Thymus (tissue), 11 donors: ENCODE measurements at regions not wholly inside any gene's neighbourhood (a gene's known extent, or its start where the extent isn't known, plus 50 kb on each side); places are given as distances from the start of the nearest gene placed in this dataset.
"Not testable (repeated sequence)": the region's sequence is repeated elsewhere in the genome, so short reads cannot be mapped to it uniquely, and the experiment has no call there.

Source experiments
- DNase-seq, 9 donors: peaks; one replicate each; pipeline ENCODE4 v3.0.0-alpha.2; 2013; ENCODE audit warnings: low spot score in 9 of 9, low read depth in 6 of 9, missing footprints in 1 of 9
- H3K27ac ChIP-seq, 2 donors: one replicate each; pipeline ENCODE4 v1.5.1; 2013; ENCODE audit warnings: control low read depth in 1 of 2, low read depth in 1 of 2, low read length in 1 of 2, mild to moderate bottlenecking in 1 of 2, moderate library complexity in 1 of 2
- H3K27me3 ChIP-seq, 2 donors: one replicate each; pipeline ENCODE4 v1.5.1; 2013; ENCODE audit warnings: low read length in 1 of 2; ENCODE audit not compliant: control insufficient read depth in 2 of 2, insufficient read depth in 1 of 2
- H3K36me3 ChIP-seq, 2 donors: one replicate each; pipeline ENCODE4 v1.5.1; 2013; ENCODE audit warnings: low read length in 1 of 2, mild to moderate bottlenecking in 1 of 2, moderate library complexity in 1 of 2; ENCODE audit not compliant: control insufficient read depth in 2 of 2, insufficient read depth in 2 of 2
- H3K4me1 ChIP-seq, 2 donors: one replicate each; pipeline ENCODE4 v1.5.1; 2013; ENCODE audit warnings: low read length in 2 of 2; ENCODE audit not compliant: control insufficient read depth in 2 of 2, insufficient read depth in 2 of 2
- H3K4me3 ChIP-seq, 2 donors: one replicate each; pipeline ENCODE4 v1.5.1; 2013; ENCODE audit warnings: low read length in 2 of 2, control low read depth in 1 of 2, mild to moderate bottlenecking in 1 of 2
- H3K9me3 ChIP-seq, 2 donors: one replicate each; pipeline ENCODE4 v1.5.1; 2013; ENCODE audit warnings: low read length in 1 of 2, mild to moderate bottlenecking in 1 of 2; ENCODE audit not compliant: control insufficient read depth in 2 of 2, insufficient read depth in 1 of 2
- WGBS: extraction: QIAGEN DNeasy Blood & Tissue Kit; methylation state at CpG from one replicate; pipeline ENCODE4 v1.1.7; 2013; 5-methylcytosine and 5-hydroxymethylcytosine counted together
- donor health status: healthy.

DNA sequence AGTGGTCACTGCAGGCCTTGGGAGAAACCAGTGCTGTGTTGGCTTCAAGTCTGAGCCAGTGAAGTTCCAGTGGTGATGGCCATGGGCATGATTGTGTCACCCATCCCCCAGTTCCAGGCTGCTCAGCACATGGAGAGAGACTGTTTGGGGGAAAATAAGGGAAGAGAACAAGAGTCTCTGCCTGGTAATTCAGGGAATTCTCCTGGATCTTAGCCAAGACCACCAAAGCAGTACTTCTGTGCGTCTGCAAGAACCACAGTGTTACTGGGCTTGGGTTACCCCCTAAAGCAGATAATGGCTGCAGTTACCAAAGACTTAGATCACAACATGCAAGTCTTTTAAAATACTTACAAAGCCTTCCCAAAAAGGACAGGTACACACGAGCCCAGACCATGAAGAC lies 225.0 kb upstream of the SEMA3C start:
- no peaks in the 10 kb centered on the region for H3K27me3 ChIP-seq

DNA sequence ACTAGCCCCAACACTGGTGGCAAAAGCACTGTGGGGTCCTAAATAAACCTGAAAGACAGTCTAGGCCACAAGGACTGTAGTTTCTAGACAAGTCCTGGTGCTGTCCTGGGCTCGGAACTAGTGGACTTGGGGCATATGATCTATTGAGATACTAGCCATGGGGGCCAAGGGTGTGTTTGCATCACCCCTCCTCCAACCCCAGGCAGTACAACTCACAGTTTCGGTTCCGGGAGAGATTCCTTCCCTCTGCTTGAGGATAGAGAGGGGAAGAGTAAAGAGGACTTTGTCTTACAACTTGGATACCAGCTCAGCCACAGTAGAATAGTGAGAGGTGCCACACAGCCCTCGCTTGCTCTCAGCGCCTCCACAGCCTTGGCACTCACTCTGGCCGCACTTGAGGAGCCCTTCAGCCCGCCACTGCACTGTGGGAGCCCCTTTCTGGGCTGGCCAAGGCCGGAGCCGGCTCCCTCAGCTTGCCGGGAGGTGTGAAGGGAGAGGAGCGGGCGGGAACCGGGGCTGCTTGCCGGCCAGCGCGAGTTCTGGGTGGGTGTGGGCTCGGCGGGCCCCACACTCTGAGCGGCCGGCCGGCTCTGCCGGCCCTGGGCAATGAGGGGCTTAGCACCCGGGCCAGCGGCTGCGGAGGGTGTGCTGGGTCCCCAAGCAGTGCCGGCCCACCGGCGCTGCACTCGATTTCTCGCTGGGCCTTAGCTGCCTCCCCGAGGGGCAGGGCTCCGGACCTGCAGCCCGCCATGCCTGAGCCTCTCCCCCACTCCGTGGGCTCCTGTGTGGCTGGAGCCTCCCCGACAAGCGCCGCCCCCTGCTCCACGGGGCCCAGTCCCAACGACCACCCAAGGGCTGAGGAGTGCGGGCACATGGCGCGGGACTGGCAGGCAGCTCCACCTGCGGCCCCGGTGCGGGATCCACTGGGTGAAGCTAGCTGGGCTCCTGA lies 222.7 kb upstream of the SEMA3C start:
- WGBS = 97% methylated on average over 45 of the region's 45 CpGs
- not testable (repeated sequence) for H3K9me3 ChIP-seq

More for the DNA sequence above, 225.0 kb upstream of the SEMA3C start:
- 82% methylated on average over 2 of the region's 2 CpGs for WGBS
- Histone ChIP-seq H3K36me3 (no peaks in the 10 kb centered on the region), H3K4me1 (no peaks in the 10 kb centered on the region), H3K4me3 (no peak overlapping the region), H3K9me3 (no peaks in the 10 kb centered on the region), H3K27ac (no peak overlapping the region)
- DNase-seq = no peak

DNA sequence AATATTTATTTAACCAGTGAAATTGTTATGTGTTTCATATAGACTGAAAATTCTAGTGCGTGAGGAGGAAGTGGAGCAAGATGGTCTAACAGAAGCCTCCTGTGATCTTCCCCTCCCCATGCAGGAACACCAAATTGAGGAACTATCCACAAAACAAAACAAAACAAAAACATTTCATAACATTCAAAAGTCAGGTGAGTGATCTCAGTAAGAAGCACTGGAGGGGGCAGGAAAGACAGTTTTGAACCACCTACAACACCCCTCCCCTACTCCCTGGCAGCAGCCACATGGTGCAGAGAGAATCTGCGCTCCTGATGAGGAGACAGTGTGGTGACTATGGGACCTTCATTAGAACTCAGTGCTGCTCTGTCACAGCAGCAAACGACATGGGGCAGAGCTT lies 221.9 kb upstream of the SEMA3C start:
- DNase-seq = peak in 1 of 9 donors; percentile 3
- no peaks in the 10 kb centered on the region for H3K4me1 ChIP-seq
- no peak overlapping the region for H3K27ac ChIP-seq
- no peaks in the 10 kb centered on the region for H3K36me3 ChIP-seq
- H3K27me3 ChIP-seq = no peaks in the 10 kb centered on the region
- 38% methylated on average over 3 of the region's 3 CpGs for WGBS
- H3K4me3 ChIP-seq = no peak overlapping the region
- H3K9me3 ChIP-seq = no peaks in the 10 kb centered on the region

More for the DNA sequence above, 222.7 kb upstream of the SEMA3C start:
- H3K4me3 ChIP-seq, H3K36me3 ChIP-seq, H3K27me3 ChIP-seq, DNase-seq, H3K4me1 ChIP-seq, H3K27ac ChIP-seq: not testable (repeated sequence)

DNA sequence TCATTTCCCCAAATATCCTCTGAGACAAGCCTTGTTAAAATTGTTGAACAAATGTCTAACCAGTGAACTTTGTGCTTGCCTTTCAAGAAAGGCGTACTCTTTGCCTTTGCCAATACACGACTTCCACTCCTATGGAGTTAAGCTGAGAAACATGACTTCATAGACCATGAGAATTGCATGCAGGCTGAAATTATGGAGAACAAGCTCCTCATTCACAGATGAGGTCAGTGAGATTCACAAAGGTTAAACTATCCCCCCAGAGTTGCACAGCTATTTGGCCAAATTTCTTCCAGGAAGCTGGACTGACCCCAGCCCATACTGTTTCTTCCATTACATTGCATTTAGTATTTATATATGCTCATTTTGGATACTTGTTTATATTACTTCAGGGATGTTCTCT lies 221.4 kb upstream of the SEMA3C start:
- Histone ChIP-seq H3K9me3 (no peaks in the 10 kb centered on the region), H3K27ac (no peak overlapping the region), H3K36me3 (no peaks in the 10 kb centered on the region), H3K4me3 (no peak overlapping the region), H3K27me3 (no peaks in the 10 kb centered on the region), H3K4me1 (no peaks in the 10 kb centered on the region)
- whole genome bisulfite sequencing = 95% methylated on average over 2 of the region's 2 CpGs
- DNase-seq = no peak

DNA sequence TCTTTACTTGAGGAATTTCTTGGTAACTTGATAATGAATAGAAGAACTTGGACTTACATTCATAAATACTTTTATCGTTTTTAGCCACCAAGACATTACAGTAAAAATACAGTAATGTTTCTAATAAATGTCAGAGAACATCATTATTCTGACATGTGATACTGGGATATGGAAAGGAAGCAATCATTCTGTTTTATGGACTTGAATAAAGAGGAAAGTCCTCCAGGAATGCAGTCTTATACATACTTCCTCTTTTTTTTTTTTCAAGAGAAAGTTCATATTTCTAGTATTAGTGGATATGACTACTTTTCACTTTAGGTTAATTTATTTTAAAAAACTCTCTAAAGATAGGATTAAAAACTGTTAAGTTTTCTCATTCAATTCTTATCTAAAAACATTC lies 220.0 kb upstream of the SEMA3C start:
- no peaks in the 10 kb centered on the region for H3K9me3 ChIP-seq
- H3K27ac ChIP-seq = no peak overlapping the region
- no peaks in the 10 kb centered on the region for H3K36me3 ChIP-seq
- 13% methylated on average over 1 of the region's 1 CpG for WGBS
- H3K4me1 ChIP-seq = no peaks in the 10 kb centered on the region
- H3K27me3 ChIP-seq = no peaks in the 10 kb centered on the region
- no peak overlapping the region for H3K4me3 ChIP-seq
- no peak for DNase-seq

DNA sequence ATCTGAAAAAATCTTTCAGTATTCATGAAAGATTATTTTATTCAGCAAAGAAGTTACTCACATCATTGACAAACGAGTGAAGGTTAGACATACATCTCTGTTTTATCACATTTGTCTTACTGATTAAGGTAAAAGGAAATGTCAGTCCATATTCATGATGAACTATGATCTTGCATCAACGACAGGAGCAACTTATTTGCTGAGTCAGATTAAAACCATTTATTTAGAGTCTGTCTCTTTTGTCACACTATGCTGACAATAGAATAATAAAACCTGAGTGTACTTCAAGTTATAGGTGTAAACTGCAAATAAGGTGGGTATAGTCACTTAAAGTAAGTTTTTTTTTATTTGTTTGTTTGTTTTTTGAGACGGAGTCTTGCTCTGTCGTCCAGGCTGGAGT lies 216.5 kb upstream of the SEMA3C start:
- H3K4me3 ChIP-seq = no peak overlapping the region
- no peak overlapping the region for H3K27ac ChIP-seq
- no peaks in the 10 kb centered on the region for H3K4me1 ChIP-seq
- no peak for DNase-seq
- 65% methylated on average over 4 of the region's 4 CpGs for WGBS
- H3K27me3 ChIP-seq = no peaks in the 10 kb centered on the region
- H3K9me3 ChIP-seq = no peaks in the 10 kb centered on the region
- H3K36me3 ChIP-seq = no peaks in the 10 kb centered on the region

DNA sequence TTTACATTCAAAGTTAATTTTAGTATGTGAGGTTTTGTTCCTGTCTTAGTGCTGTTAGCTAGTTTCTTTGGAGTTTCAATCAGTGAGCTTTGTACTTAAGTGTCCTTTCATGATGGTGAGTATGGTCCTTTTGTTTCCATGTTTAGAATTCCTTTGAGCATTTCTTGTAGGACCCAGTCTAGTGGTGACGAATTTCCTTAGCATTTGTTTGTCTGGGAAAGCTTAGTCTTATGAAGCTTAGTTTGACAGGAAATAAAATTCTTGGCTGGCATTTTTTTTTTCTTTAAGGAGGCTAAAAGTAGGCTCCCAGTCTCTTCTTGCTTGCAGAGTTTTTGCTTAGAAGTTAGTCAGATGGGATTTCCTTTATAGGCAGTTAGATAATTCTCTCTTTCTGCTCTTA lies 209.2 kb upstream of the SEMA3C start:
- no peak overlapping the region for H3K27ac ChIP-seq
- WGBS = 91% methylated on average over 1 of the region's 1 CpG
- H3K4me1 ChIP-seq = no peaks in the 10 kb centered on the region
- no peaks in the 10 kb centered on the region for H3K36me3 ChIP-seq
- H3K9me3 ChIP-seq = no peaks in the 10 kb centered on the region
- no peaks in the 10 kb centered on the region for H3K27me3 ChIP-seq
- no peak for DNase-seq
- no peak overlapping the region for H3K4me3 ChIP-seq

DNA sequence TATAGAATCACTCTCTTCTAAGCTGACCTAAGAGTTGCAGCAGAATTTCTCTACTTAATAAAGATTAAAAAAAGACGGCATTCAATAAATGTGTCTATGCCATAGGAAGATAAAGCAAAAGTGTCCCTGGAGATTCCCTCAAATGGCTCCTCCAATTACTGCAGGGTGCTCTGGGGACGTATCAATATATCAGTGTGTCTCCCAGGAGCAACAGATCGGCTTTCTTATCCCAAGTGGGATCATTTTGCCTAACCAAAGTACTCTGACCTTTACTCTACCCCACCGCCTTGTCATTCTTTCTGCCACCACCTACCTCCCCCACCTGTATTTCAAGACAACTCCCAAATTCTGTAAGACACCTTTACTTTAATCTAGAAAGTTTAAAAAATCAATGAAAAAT lies 202.0 kb upstream of the SEMA3C start:
- 95% methylated on average over 4 of the region's 4 CpGs for WGBS
- DNase-seq = no peak

DNA sequence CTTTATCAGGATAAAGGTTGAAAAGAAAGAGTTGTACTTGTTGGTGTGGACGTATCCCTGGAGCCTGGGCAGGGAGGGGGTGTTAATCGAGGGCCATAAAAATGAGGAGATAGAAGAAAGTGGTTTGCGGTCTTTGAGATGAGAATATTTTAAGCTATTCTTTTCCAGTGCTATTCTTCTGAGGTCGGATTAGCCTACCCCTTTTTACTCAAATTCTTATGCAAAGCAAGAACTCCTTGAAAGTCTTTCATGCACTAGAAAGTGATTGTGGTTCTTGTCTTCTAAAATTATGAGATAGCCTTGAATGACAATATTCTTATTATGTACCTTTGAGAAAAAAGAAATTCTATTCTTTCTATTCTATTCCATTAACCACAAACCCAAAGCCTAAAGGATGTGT lies 201.3 kb upstream of the SEMA3C start:
- Histone ChIP-seq H3K4me3 (no peak overlapping the region), H3K36me3 (no peaks in the 10 kb centered on the region), H3K27ac (no peak overlapping the region), H3K4me1 (no peaks in the 10 kb centered on the region), H3K9me3 (no peaks in the 10 kb centered on the region), H3K27me3 (no peaks in the 10 kb centered on the region)
- WGBS = 98% methylated on average over 4 of the region's 4 CpGs
- DNase-seq = no peak

More for the DNA sequence above, 202.0 kb upstream of the SEMA3C start:
- no peaks in the 10 kb centered on the region for H3K27me3 ChIP-seq
- H3K36me3 ChIP-seq = no peaks in the 10 kb centered on the region
- no peak overlapping the region for H3K4me3 ChIP-seq
- no peak overlapping the region for H3K27ac ChIP-seq
- H3K9me3 ChIP-seq = no peaks in the 10 kb centered on the region
- H3K4me1 ChIP-seq = no peaks in the 10 kb centered on the region
